HuH-7 (cell line): ENCODE measurements at regions not wholly inside any gene's neighbourhood (a gene's known extent, or its start where the extent isn't known, plus 50 kb on each side); places are given as distances from the start of the nearest gene placed in this dataset.
"Not testable (repeated sequence)": the region's sequence is repeated elsewhere in the genome, so short reads cannot be mapped to it uniquely, and the experiment has no call there.

Experiments
- DNase-seq: peaks from one replicate; pipeline ENCODE4 v3.0.0; 2011; ENCODE audit warnings: low spot score

DNA sequence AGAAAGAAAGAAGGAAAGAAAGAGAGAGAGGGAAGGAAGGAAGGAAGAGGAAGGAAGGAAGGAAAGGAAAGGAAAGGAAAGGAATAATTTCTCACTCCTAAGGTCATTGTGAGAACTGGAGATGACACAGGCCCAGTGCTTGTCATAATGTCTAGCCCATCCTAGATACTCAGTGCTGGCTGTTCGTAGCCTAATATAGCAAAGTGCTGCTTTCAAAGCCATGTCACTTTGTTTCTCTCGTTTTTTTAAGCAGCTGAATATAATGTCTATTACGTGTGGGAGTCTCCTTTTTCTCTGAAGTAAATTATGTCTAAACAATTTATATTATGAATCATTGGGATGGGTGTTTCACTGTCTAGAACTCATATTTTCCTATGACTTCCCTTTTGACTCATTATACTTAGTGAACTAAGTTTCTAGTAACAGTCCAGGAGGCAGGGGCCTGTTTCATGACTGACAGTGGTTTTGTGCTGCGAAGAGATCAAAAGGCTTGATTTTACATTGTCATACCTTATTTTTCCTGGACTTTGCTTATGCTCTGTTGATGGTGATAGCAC is 327.0 kb upstream of the ZFP42 start:
- no peak for DNase-seq

DNA sequence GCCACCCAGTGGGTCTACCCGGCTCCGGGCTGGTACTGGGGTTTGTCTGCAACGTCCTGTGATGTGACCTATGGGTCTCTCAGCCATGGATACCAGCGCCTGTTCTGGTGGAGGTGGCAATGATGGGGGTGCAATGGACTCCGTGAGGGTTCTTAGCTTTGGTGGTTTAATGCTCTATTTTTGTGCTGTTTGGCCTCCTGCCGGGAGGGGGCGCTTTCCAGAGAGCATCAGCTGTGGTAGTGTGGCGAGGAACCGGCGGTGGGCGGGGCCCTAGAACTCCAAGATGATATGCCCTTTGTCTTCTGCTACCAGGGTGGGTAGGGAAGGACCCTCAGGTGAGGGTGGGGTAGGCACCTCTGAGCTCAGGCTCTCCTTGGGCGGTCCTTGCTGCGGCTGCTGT is 324.1 kb upstream of the ZFP42 start:
- DNase-seq = not testable (repeated sequence)

- DNase-seq = not testable (repeated sequence)
These were observed 323.6 kb upstream of the ZFP42 start for GRCh38 chr4:187671958-187672357.

- not testable (repeated sequence) for DNase-seq
These were observed 323.0 kb upstream of the ZFP42 start for GRCh38 chr4:187672526-187672925.

- DNase-seq = no peak
These were observed 316.1 kb upstream of the ZFP42 start for GRCh38 chr4:187679450-187679849.

- DNase-seq = no peak
These were observed 310.3 kb upstream of the ZFP42 start for GRCh38 chr4:187685247-187685646.

- no peak for DNase-seq
These were observed 307.9 kb upstream of the ZFP42 start for GRCh38 chr4:187687697-187688096.

DNA sequence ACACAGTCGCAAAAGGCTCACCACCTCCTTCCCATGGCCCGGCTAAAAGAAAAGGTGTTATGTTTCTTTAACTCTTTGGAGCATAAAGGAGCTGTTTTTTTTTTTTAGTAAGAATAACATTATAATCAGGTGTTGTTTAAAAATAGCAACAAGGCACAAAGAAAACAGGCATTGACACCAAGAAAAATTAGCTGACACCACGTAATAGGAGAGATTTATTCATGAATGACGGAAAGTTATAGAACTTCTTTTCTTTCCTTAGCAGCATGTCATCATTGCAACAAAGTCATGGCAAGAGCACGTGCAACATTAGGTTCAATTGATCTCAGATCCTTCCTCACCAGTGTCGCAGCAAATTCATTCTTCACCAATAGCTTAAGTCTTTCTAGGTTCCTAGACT is 302.9 kb upstream of the ZFP42 start:
- no peak for DNase-seq

DNA sequence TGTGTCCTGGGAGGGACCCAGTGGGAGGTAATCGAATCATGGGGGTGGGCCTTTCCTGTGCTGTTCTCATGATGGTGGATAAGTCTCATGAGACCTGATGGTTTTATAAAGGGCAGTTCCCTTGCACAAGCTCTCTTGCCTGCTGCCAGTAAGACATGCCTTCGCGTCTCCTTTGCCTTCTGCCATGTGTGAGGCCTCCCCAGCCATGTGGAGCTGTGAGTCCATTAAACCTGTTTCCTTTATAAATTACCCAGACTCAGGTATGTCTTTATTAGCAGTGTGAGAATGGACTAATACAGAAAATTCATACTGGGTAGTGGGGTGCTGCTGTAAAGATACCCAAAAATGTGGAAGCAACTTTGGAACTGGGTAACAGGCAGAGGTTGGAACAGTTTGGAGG is 300.0 kb upstream of the ZFP42 start:
- not testable (repeated sequence) for DNase-seq

DNA sequence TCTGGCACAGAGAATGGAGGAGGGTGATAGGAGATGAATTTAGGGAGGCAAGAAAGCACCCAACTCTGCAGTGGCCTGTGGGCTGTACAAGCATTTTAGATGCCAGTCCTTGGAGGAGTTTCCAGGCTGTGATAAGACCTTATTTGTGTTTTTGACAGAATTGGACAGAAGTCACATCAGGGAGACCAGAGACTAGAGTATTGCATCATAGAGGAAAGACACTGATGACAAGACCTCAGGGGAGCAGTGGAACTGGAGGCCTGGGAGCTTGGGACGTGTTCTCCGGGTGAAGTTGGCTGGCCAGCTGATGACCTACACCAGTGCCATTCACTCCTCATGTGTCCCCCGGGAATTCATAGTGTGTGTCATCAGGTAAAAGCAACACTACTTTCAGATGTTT is 284.0 kb upstream of the ZFP42 start:
- DNase-seq = no peak

DNA sequence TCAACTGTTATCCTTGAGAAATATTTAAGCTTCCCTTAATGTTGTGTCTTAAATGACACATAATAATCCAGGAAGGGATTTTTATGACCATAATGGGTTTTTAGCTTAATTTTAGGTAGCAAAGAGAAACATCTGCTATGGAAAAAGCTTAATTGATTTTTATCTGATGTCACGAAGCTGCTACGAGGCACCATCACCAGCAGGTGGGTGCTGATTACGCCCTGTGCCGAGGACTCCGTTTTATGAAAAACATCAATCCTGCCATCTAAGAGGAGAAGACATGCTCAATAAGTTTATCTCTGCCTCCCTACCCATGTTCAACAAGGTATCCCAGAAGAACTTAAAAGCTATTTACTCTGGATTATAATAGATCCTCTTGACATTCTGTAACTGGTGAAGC is 280.6 kb upstream of the ZFP42 start:
- no peak for DNase-seq

GRCh38 chr4:187715466-187715865 is 280.1 kb upstream of the ZFP42 start:
- no peak for DNase-seq

DNA sequence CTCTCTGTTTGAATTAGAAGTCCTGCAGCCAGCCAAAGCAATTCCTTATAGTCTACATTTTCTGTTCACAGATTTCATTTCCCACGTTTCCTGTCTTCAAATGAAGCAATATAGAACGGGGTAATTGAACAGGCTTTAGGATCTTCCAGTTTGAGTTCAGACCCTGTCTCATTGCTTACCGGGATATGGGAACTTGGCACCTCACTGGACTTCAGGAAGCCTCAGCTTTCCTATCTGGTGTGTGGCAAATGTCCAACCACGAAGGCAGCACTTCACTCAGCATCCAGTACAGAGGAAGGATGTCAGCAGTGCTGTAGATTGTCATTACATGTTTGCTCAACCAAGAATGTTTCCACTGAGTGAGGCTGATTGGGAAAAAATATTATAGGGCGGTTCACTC is 271.1 kb upstream of the ZFP42 start:
- no peak for DNase-seq

DNA sequence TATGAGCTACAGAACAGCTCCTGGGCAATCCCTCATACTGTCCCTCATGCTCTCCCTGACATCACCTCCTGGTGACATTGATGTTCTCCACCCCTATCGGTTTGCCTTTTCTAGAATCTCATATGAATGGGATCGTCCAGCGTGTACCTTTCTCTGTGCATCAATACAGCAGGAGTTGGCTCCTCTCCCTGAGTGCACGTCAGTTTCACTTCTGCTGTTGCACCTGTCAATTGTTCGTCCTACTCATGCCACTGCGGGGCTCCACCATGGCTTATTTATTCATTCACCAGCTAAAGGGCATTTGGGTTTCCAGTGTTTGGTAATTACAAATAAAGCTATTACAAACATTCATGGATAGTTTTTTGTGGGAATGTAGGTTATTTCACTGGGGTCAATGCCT is 269.1 kb upstream of the ZFP42 start:
- DNase-seq = no peak

DNA sequence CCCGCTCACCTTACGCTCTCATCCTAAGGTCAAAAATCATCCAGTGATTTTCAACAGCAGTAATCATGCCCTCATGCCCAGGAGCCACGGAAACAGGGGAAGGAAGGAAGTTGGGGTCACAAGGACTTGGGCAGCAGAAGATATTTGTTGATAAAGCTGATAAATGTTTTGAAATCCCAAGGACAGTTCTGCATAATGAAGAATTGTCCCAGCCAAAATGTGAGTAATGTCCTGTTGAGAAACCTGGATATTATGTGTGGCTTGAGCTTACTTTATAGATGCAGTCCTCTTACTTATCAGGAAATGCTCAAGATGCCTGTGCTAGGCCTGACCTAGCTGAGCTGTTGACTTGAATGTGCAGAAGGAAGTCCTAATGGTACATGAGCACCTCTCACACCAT is 263.0 kb upstream of the ZFP42 start:
- no peak for DNase-seq

- DNase-seq = no peak
These were observed 255.8 kb upstream of the ZFP42 start for GRCh38 chr4:187739771-187740170.

DNA sequence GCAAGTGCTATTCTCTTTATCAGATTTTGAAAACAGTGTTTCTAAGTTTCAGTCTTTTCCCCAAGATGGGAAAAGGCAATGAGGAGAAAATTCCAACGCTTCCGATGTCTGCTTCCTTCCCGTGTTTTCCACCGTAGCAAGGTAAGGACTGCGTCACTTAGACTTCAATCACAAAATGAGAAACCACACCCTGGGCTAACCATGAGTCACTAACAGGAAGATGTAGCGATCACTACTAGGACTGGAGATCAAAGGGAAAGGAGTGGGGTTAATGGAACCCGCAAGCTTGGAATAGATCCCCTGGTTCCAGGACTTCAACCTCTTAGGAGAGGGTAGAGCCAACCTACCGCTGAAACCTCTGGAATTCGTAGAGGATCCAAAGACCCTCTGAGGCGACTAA is 250.7 kb upstream of the ZFP42 start:
- no peak for DNase-seq

DNA sequence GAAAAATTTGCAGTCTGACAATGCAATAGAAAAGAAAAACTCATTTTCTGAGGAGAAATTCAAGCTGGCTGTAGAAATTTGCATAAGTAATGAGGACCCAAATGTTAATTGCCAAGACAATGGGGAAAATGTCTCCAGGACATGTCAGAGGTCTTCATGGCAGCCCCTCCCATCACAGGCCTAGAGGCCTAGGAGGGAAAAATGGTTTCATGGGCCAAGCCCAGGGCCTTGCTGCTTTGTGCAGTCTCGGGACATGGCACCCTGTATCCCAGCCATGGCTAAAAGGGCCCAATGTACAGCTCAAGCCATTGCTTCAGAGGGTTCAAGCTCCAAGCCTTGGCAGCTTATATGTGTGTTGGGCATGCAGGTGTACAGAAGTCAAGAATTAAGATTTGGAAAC is 244.9 kb upstream of the ZFP42 start:
- DNase-seq = not testable (repeated sequence)

GRCh38 chr4:187767158-187767557 is 228.4 kb upstream of the ZFP42 start:
- DNase-seq = no peak

DNA sequence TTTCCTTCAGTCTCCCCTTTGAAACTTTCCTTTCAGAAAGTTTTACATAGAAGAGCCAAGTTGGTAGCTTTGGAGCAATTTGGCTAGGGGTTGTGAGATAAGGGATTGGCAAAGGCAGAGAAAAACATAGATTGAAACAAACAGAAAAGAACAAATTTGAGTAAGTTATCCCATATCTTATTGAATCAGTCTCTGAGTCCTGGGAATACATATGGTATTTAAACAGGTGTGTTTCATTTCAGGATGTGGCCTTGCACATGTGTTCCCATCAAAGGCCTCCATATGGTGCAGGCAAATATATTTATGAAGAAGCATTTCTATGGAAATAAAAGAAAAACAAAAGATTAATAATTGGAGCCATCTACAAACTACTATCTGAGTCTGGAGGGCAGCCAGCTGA is 227.9 kb upstream of the ZFP42 start:
- no peak for DNase-seq

DNA sequence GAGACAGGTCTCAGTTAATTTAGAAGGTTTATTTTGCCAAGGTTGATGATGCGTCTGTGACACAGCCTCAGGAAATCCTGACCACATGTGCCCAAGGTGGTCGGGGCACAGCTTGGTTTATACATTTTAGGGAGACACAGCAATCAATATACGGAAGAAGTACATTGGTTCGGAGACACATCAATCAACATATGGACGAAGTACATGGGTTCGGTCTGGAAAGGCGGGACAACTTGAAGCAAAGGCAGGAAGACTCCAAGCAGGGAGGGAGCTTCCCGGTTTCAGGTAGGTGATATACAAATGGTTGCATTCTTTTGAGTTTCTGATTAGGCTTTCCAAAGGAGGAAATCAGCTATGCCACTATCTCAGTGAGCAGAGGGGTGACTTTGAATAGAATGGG is 225.2 kb upstream of the ZFP42 start:
- no peak for DNase-seq

DNA sequence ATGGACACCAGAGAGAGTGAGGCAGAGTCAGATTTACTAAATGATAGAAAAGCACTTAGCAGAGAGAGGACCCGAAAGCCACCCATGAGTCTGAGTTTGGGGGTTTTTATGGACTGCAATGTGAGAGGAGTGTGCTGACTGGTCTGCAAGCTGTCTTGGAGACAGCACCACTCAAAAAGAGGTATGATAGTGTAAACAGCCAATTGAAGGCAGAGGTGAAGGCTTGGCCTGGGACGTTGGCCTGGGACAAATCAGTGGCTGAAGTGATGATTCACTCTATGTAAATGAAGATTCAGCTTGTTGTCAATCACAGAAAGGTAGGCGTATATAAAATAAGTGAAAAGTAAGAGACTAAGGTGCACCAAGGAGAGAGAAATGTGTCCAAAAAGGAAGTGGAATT is 217.6 kb upstream of the ZFP42 start:
- no peak for DNase-seq

GRCh38 chr4:187780070-187780469 is 215.5 kb upstream of the ZFP42 start:
- DNase-seq = no peak

GRCh38 chr4:187782286-187782824 is 213.2 kb upstream of the ZFP42 start:
- no peak for DNase-seq

GRCh38 chr4:187786190-187786589 is 209.4 kb upstream of the ZFP42 start:
- no peak for DNase-seq
